Activated T-helper 2 cell treated with anti-CD3 and anti-CD28 coated beads, Interferon-gamma antibody, Interleukin-2, Interleukin-4, amounts not matched to agents 10 μg/mL and 5 μg/mL and 100 μg/mL, durations not matched to agents 14 hours and 24 hours and 36 hours (primary cell): ENCODE measurements at regions not wholly inside any gene's neighbourhood (a gene's known extent, or its start where the extent isn't known, plus 50 kb on each side); places are given as distances from the start of the nearest gene placed in this dataset.
"Not testable (repeated sequence)": the region's sequence is repeated elsewhere in the genome, so short reads cannot be mapped to it uniquely, and the experiment has no call there.

Source experiments
- DNase-seq: peaks from one replicate; pipeline ENCODE4 v3.0.0; 2021; ENCODE audit warnings: low spot score
- H3K27ac Mint-ChIP-seq: one replicate; pipeline ENCODE4 v1.8.0; 2021; ENCODE audit warnings: mixed read lengths
- H3K27me3 Mint-ChIP-seq: one replicate; pipeline ENCODE4 v1.8.0; 2021; ENCODE audit warnings: low read depth, mixed read lengths
- H3K36me3 Mint-ChIP-seq: one replicate; pipeline ENCODE4 v1.8.0; 2021; ENCODE audit warnings: low read depth, mixed read lengths
- H3K4me1 Mint-ChIP-seq: one replicate; pipeline ENCODE4 v1.8.0; 2021; ENCODE audit warnings: low read depth, mixed read lengths
- H3K4me3 Mint-ChIP-seq: one replicate; pipeline ENCODE4 v1.8.0; 2021; ENCODE audit warnings: low read depth, mild to moderate bottlenecking, moderate library complexity, mixed read lengths
- H3K9me3 Mint-ChIP-seq: one replicate; pipeline ENCODE4 v1.8.0; 2021; ENCODE audit warnings: mixed read lengths
- intact Hi-C: fragments of 100-400 bp; cut with micrococcal nuclease; formaldehyde crosslinking; loops from one replicate; pipeline ENCODE4 v1.15.1; 2023

GRCh38 chr9:97219443-97220140, 87.9 kb upstream of the CCDC180 start:
- H3K9me3 Mint-ChIP-seq, H3K4me1 Mint-ChIP-seq, DNase-seq, H3K36me3 Mint-ChIP-seq, H3K4me3 Mint-ChIP-seq, H3K27ac Mint-ChIP-seq: not testable (repeated sequence)
- peaks cover 61% of the 10 kb centered on the region for H3K27me3 Mint-ChIP-seq
- intact Hi-C loops = loop anchor here (5.0 kb wide), 1 partner anchor 362 kb away; no protein-coding TSS in a partner anchor

DNA sequence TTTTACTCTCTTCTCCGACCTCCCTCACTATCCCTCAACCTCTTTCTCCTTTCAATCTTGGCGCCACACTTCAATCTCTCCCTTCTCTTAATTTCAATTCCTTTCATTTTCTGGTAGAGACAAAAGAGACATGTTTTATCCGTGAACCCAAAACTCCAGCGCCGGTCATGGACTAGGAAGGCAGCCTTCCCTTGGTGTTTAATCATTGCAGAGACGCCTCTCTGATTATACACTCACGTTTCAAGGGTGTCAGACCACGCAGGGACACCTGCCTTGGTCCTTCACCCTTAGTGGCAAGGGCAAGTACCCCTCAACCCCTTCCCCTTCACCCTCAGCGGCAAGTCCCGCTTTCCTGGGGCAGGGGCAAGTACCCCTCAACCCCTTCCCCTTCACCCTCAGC, 92.3 kb upstream of the CCDC180 start:
- intact Hi-C loops, H3K4me3 Mint-ChIP-seq, DNase-seq, H3K36me3 Mint-ChIP-seq, H3K27ac Mint-ChIP-seq, H3K9me3 Mint-ChIP-seq, H3K4me1 Mint-ChIP-seq: not testable (repeated sequence)
- peaks cover 31% of the 10 kb centered on the region for H3K27me3 Mint-ChIP-seq

GRCh38 chr9:97214556-97214955, 92.9 kb upstream of the CCDC180 start:
- intact Hi-C loops, H3K36me3 Mint-ChIP-seq, DNase-seq, H3K9me3 Mint-ChIP-seq, H3K27ac Mint-ChIP-seq, H3K4me1 Mint-ChIP-seq, H3K4me3 Mint-ChIP-seq: not testable (repeated sequence)
- H3K27me3 Mint-ChIP-seq = peaks cover 25% of the 10 kb centered on the region

GRCh38 chr9:97199683-97200082, 107.8 kb upstream of the CCDC180 start:
- H3K4me1 Mint-ChIP-seq, intact Hi-C loops, H3K36me3 Mint-ChIP-seq, H3K27ac Mint-ChIP-seq, H3K27me3 Mint-ChIP-seq, H3K4me3 Mint-ChIP-seq, DNase-seq: not testable (repeated sequence)
- peaks cover 15% of the 10 kb centered on the region for H3K9me3 Mint-ChIP-seq

- DNase-seq, H3K9me3 Mint-ChIP-seq, intact Hi-C loops, H3K27ac Mint-ChIP-seq, H3K4me1 Mint-ChIP-seq, H3K4me3 Mint-ChIP-seq, H3K27me3 Mint-ChIP-seq, H3K36me3 Mint-ChIP-seq: not testable (repeated sequence)
Observed at GRCh38 chr9:97193767-97194166, 113.7 kb upstream of the CCDC180 start.

DNA sequence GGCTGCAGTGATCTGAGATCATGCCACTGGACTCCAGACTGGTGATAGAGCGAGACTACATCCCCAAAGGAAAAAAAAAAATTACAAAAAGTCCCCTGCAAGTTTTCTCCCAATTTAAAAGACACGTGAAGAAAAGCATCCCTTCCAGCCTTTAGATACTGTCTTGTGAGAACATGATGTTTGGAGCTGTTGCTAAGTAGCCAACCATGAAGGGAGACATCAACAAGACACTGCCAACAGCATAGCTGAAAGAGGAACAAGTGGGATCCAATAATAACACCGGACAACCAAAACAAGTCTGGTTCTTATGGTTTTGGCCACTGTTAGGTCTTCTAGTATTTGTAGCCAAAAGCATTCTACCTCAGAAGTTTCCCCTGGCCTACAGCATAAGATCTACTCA, 118.9 kb upstream of the CCDC180 start:
- intact Hi-C loops = no loop called here
- Mint-ChIP-seq H3K27me3 (peaks cover 9% of the 10 kb centered on the region), H3K36me3 (no peaks in the 10 kb centered on the region), H3K4me1 (no peaks in the 10 kb centered on the region), H3K9me3 (no peaks in the 10 kb centered on the region), H3K27ac (no peak overlapping the region), H3K4me3 (no peak overlapping the region)
- no peak for DNase-seq

- H3K27me3 Mint-ChIP-seq = peaks cover 13% of the 10 kb centered on the region
- H3K36me3 Mint-ChIP-seq, H3K27ac Mint-ChIP-seq, DNase-seq, H3K4me3 Mint-ChIP-seq, H3K9me3 Mint-ChIP-seq, H3K4me1 Mint-ChIP-seq, intact Hi-C loops: not testable (repeated sequence)
Observed at GRCh38 chr9:97187706-97188105, 119.8 kb upstream of the CCDC180 start.

DNA sequence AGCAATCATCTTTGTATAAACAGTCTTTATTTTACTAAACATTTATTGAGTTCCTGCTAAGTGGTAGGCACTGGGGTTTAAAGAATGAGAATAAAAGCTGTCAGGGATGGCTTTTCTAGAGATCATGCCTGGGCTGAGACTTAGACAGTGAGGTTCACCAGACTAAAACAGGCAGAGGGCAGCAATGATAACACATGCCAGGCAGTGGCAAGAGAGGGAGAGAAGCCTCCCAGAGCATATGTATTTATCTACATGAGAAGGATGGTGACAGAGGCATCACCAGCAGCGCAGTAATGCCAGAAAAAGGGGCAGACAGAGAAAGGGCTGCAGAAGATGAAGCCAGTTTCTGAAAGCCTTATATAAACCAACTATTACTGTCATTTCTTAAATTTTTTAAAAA, 121.0 kb upstream of the CCDC180 start:
- no peaks in the 10 kb centered on the region for H3K9me3 Mint-ChIP-seq
- no peak overlapping the region for H3K4me3 Mint-ChIP-seq
- H3K4me1 Mint-ChIP-seq = no peaks in the 10 kb centered on the region
- intact Hi-C loops = no loop called here
- H3K36me3 Mint-ChIP-seq = no peaks in the 10 kb centered on the region
- no peak for DNase-seq
- H3K27ac Mint-ChIP-seq = no peak overlapping the region
- H3K27me3 Mint-ChIP-seq = peaks cover 13% of the 10 kb centered on the region

DNA sequence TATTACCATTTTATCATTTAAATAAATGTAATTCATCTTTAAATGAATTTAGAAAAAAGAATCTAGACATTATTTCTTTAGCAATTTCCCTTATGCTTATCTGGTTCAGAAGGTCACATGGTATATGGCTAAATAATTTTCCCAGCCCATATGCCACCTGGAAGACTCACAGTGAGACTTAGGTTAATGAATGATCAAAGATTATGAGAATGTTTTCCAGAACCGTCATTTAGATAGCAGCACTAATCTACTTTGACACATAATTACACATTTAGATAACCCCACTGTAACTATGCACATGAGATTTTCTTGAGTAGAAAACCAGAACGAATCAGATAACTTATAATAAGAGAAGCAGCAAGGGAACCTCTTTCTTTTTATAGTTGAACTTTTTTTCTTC, 124.9 kb upstream of the CCDC180 start:
- H3K4me1 Mint-ChIP-seq, H3K36me3 Mint-ChIP-seq, H3K4me3 Mint-ChIP-seq, intact Hi-C loops, H3K27ac Mint-ChIP-seq, DNase-seq, H3K9me3 Mint-ChIP-seq: not testable (repeated sequence)
- H3K27me3 Mint-ChIP-seq = peaks cover 15% of the 10 kb centered on the region

DNA sequence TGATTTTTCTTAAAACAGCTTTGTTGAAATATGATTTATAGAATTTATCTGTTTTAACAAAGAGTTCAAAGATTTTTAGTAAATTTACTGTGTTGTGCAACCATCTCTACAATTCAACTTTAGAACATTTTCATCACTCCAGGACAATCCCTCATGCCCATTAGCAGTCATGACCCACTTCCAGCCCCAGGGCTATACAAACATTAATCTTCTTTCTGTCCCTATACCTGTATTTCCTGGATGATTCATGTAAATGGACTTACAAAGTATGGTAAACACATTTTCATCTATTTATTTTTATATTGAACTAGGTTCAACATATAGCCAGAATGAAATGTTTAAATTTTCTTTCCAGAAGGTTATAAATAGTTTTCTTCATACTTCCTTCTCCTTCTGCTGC, 127.8 kb upstream of the CCDC180 start:
- H3K4me1 Mint-ChIP-seq = no peaks in the 10 kb centered on the region
- no peak overlapping the region for H3K4me3 Mint-ChIP-seq
- intact Hi-C loops = no loop called here

DNA sequence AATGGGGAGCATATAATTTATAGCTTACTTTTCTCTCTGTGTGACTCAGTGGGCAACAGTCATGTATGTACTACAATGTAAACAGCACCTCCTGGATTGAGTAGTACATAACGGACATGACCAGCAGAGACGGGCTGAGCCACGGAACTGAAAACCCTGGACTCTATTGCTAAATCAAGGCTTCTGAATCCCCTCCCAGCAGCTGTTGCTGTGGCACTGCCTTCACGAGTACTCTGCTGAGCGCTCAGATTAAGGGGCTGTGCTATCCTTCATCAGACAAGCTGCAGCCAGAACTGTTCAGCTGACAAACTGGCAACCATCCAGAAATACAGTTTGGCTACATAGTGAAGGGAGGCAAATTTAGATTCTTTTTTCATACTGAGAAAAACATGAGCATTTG, 131.3 kb upstream of the CCDC180 start:
- H3K36me3 Mint-ChIP-seq = no peaks in the 10 kb centered on the region
- H3K4me1 Mint-ChIP-seq = no peaks in the 10 kb centered on the region
- no peak for DNase-seq

More for the DNA sequence above, 127.8 kb upstream of the CCDC180 start:
- peaks cover under 1% of the 10 kb centered on the region for H3K9me3 Mint-ChIP-seq
- peaks cover 11% of the 10 kb centered on the region for H3K27me3 Mint-ChIP-seq
- no peak overlapping the region for H3K27ac Mint-ChIP-seq
- DNase-seq = no peak
- H3K36me3 Mint-ChIP-seq = no peaks in the 10 kb centered on the region

DNA sequence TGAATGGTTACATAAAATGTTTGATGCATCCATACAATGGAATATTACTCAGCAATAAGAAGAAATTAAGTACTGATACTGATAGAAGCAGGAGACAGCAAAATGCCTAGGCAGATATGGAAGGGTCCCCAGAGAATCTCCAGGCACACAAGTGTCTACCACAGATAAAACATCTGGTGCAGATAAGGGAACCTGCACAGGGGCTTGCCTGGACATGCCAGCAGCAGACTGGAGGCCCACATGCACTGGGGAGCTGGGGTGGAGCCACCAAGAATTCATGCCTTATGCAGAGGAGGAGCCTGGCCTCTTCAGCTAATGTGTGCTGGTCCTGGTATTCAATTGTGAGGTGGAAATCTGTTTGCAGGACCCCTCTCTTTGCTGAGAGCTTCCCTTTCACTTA, 129.2 kb upstream of the CTSV start:
- peaks cover 12% of the 10 kb centered on the region for H3K4me1 Mint-ChIP-seq
- DNase-seq, H3K27me3 Mint-ChIP-seq, H3K27ac Mint-ChIP-seq, H3K9me3 Mint-ChIP-seq, H3K4me3 Mint-ChIP-seq, intact Hi-C loops, H3K36me3 Mint-ChIP-seq: not testable (repeated sequence)

More for the DNA sequence above, 131.3 kb upstream of the CCDC180 start:
- Mint-ChIP-seq H3K27me3 (peaks cover 4% of the 10 kb centered on the region), H3K27ac (no peak overlapping the region), H3K9me3 (peaks cover 7% of the 10 kb centered on the region), H3K4me3 (no peak overlapping the region)
- intact Hi-C loops = no loop called here

GRCh38 chr9:97166496-97167138, 127.7 kb upstream of the CTSV start:
- H3K4me3 Mint-ChIP-seq, H3K27me3 Mint-ChIP-seq, H3K9me3 Mint-ChIP-seq, H3K36me3 Mint-ChIP-seq, DNase-seq, intact Hi-C loops: not testable (repeated sequence)
- peaks cover 12% of the 10 kb centered on the region for H3K4me1 Mint-ChIP-seq
- H3K27ac Mint-ChIP-seq = peak overlapping the region; percentile 62
